ENCODE measurements at regions not wholly inside any gene's neighbourhood (a gene's known extent, or its start where the extent isn't known, plus 50 kb on each side); places are given as distances from the start of the nearest gene placed in this dataset.

DNA sequence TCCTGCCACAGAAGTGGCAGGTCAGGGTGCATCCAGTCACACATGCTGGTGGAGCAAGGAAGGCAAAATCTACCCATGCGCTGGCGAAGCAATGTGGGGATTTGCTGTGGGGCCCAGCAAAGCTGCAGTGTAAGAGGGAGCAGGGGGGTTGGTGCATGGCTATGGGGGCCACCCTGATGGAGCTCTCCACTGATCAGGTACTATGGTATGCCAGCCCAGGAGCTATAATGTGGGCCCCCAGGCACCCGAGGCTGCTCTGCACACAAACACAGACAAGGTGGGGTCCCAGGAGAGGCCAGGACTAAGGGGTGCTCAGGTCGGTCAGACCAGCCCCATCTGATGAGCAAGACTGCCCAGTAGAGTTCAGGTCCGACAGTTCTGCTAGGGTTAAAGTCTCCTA, 213.5 kb downstream of the ZC3H11B start:
- no peak for DNase-seq (ENCODE audit: low spot score)

DNA sequence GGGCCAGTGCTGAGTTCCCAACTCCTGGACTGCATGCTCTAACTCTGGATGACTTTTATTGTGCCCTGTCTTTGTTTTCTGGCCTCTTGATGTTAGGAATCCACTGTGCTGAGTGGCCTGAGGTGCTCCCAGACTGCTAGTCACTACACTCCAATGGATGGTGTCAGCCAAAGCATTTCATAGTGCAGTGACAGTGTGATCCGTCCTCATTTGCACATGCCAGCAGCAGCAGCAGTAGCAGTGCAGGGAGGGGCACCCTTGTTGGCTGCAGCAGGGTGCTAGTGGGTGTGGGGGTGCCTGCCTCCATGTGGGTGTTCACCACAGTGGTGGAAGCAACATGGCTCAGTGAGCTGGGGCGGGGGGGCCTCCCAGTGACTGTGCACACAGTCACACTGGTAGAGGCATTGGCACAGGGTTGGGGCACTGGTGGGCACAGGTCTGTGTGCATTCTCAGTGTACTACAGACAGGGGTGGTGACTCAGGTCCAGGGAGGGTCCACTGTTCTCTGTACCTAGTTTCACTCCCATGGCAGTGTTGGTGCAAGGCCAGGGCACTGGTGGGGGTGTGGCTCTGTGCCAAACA, 214.0 kb downstream of the ZC3H11B start:
- DNase-seq (ENCODE audit: low spot score), result no peak

- DNase-seq (ENCODE audit: low spot score), result no peak
Observed at GRCh38 chr1:219397511-219397910, 215.4 kb downstream of the ZC3H11B start.

DNA sequence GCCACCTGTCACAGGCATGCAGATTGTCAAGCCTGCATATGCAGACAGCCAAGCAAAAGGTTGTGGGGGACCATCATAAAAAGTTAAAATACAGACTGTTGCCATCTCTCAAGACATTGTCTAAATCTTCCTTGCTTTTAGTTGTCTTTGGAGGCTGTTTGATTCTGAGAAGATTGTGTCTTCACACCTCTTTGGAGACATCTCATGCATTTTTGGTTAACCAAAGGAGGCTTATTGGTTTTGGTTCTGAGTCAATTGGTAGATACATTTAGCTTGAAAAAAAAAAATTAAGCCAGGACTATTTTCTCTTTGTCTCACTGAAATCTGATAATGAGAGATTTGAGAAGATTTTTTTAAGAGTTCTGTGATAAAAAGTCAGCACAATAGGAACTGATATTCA, 217.6 kb downstream of the LYPLAL1 start:
- DNase-seq (ENCODE audit: low spot score), result no peak

DNA sequence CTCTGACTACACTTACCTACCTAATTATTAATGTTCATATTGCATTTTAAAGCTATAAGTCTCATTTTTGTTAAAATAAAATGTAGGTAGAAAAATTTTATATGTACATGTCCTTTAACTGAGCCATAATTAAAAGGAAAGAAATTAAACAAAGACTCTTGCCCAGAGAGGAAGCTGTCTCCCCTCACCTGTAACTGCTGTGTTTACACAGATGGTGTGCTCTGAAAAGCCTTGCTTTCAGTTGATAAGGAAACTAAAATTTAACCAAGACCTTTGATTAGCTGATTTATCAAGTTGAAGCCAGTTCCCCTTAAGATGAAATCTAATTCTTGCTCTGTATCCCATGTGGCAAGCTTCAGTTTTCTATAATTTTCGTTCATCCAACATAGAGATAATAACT, 213.5 kb downstream of the LYPLAL1 start:
- no peak for DNase-seq (ENCODE audit: low spot score)

GRCh38 chr1:219385787-219386427, 212.2 kb downstream of the LYPLAL1 start:
- DNase-seq (ENCODE audit: low spot score), result peak; percentile 47

DNA sequence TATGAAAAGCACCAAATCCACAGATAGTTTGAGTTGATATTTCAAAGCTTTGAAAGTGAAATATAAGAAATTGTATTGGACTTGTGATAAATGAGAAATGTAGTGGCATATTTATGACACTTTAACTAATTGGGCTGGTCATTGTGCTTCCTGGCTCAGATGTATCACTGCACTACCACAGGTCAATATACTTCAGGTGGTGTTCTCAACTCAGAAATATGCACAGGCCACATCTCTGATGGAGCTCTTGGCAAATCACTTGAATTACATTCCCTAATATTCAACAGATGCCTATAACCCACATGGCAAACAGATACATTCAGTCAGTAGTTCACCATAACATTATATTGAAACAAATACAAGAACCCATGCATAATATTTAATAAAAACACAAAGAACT, 209.6 kb downstream of the LYPLAL1 start:
- no peak for DNase-seq (ENCODE audit: low spot score)

- DNase-seq (ENCODE audit: low spot score), result no peak
Observed at GRCh38 chr1:219381396-219381795, 207.7 kb downstream of the LYPLAL1 start.

DNA sequence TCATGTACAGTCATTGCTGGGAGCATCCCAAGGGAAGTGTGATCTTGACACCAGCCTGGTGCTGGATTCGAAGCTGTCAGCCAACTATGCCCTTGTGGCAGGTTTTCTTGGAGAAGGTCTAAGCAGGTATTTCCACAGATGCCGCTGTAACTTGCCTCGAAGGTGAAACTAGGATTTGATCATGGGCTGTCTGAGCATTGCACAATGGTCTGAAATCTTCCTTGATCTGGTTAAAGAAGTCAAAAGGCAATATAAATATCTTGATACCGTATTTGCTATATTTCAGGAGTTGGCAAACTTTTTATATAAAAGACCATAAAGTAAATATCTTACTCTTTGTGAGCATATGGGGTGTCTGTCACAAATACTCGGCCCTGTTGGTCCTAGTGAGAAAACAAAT, 206.8 kb downstream of the LYPLAL1 start:
- no peak for DNase-seq (ENCODE audit: low spot score)

GRCh38 chr1:219379691-219380090, 206.0 kb downstream of the LYPLAL1 start:
- DNase-seq (ENCODE audit: low spot score), result no peak

GRCh38 chr1:219374636-219375035, 201.0 kb downstream of the LYPLAL1 start:
- no peak for DNase-seq (ENCODE audit: low spot score)

DNA sequence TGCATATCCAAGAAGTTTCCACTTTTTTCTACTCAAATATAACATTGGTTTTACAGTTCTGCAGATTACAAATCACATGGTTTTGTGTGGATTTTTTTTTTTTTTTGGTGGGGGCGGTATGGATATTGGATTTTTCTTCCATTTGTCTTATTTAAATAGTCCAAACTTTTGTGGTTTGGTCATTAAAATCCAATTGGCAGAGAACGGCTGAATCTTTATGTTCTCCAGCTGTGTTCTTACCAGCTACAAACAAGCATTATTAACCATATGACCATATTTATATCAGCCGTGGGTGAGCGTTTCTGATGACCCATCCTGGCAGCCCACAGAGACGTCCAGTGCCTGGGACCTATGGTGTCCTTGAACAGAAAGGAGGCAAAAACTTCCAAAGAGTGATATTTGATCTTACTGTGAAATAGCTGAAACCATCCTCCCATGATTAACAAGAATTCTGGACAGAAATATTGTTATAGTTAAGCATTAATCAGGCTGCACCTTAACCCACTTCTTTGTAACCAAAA, 200.4 kb downstream of the LYPLAL1 start:
- no peak for DNase-seq (ENCODE audit: low spot score)

DNA sequence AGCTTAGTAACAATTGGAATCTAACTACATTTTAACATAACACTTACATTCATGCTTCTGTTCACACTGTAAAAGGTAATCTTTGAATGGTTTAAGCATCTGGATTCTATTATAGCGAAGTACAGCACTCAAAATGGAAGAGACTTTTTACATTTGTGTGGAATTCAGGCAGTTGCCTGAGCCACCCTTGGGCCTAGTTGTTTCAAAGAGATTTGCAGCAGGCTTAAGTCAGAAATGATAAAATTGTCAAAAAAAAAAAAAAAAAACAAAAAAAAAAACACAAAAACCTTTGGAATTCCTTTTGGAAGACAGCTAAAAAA, 199.9 kb downstream of the LYPLAL1 start:
- no peak for DNase-seq (ENCODE audit: low spot score)

GRCh38 chr1:219372916-219373615, 199.4 kb downstream of the LYPLAL1 start:
- DNase-seq (ENCODE audit: low spot score), result no peak

GRCh38 chr1:219371471-219371870, 197.8 kb downstream of the LYPLAL1 start:
- no peak for DNase-seq (ENCODE audit: low spot score)

DNA sequence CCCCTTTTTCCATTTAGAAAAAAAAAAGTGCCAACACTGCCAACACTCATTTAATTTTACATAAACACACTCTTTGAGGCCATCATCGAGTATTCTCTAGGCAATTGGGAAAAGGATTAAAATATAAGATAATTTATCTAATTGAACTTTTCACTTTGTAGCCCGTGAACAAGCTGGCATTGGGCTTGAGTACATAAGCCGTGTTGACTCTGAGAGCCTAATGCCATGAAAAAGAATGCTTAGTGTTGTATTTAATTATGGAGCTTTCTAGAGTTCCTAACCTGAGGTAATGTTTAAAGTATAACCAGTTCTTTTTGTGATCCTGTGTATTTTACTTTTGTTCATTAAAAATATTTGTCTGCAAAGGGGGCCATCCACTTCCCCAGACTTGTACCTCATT, 193.8 kb downstream of the LYPLAL1 start:
- no peak for DNase-seq (ENCODE audit: low spot score)

DNA sequence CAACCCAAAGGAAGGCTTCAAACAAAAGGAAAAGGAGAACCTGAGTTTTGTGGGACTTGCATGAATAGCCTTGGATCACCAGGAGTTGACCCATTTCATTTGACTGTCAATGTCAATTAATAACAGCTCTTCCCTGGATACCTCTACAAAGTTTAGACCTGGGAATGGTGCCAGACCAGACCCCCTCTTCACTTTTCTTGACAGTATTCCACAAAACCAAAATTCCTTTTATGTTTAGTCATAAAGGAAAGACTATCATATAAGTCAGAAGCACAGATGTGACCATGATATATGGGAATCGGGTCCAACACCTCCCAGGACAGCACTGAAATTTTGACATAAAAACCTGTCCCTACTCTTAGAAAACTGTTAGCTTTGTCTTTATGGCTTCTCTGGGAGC, 191.8 kb downstream of the LYPLAL1 start:
- no peak for DNase-seq (ENCODE audit: low spot score)

GRCh38 chr1:219362702-219363101, 189.0 kb downstream of the LYPLAL1 start:
- no peak for DNase-seq (ENCODE audit: low spot score)

DNA sequence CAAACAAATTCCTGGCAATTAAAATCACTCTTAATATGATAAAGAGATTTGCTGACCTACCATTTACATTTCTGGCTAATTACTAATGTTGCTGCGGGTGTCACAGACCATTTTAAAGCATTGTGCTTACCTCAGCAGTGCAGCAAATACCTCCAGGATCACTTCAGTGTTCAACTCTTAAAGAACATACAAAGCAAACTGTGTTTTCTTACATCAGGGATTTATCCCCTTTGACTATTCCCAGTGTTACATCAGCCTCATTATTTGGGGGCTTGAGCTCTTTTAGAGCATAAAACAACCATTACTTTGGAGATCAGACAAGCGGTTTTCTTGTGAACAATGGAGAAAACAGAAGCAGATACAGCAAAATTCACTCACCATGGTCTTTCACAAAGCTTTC, 185.4 kb downstream of the LYPLAL1 start:
- no peak for DNase-seq (ENCODE audit: low spot score)

- DNase-seq (ENCODE audit: low spot score), result no peak
Observed at GRCh38 chr1:219358080-219358479, 184.4 kb downstream of the LYPLAL1 start.

DNA sequence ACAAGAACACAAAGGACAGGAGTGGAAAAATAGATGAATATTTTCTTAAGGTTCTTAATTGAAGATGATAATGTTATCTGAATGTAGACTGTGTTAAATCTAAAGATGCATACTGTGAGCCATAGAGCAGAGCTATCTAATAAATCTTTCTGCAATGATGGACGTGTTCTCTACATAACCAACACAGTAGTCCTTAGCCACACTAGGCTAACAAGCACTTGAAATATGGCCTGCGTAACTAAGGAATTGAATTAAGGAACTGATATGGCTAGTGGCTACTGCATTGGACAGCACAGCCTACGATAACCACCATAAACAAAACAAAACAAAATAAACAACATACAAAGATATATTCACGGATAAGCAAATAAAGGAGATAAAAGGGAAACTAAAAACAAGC, 181.3 kb downstream of the LYPLAL1 start:
- DNase-seq (ENCODE audit: low spot score), result no peak

- DNase-seq (ENCODE audit: low spot score), result no peak
Observed at GRCh38 chr1:219352961-219353651, 179.4 kb downstream of the LYPLAL1 start.

Measured in HuH-7 (cell line).